ENCODE measurements at regions not wholly inside any gene's neighbourhood (a gene's known extent, or its start where the extent isn't known, plus 50 kb on each side); places are given as distances from the start of the nearest gene placed in this dataset.

DNA sequence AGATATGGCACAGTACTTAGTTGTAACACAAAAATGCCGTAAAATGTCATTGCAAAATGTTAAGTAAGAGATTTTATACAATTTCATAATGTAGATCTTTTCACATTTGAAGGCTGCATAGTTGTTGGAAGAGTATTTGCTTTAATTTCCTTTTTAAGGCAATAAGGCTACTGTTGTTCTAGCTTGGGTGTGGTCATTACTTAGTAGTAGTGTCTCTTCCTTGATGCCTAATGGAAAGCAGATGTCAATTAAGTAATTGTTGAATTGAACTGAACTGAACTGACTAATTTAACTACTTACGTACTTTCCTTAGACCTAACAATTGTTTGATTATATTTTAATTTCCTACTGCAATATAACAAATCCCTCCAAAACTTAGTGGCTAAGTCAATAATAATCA, 181.7 kb downstream of the FLRT2 start:
- no peak overlapping the region for H3K4me2 ChIP-seq (ENCODE audit: low read depth, low read length)
- H2AFZ ChIP-seq (ENCODE audit: low read length) = no peak overlapping the region
- H3K27ac ChIP-seq (ENCODE audit: low read length) = no peak overlapping the region
- H3K9ac ChIP-seq (ENCODE audit: low read length) = no peak overlapping the region
- H3K9me3 ChIP-seq (replicated peaks; ENCODE audit: insufficient read depth, low read length) = no peaks in the 10 kb centered on the region
- H3K36me3 ChIP-seq (replicated peaks; ENCODE audit: insufficient read depth, low read length) = no peaks in the 10 kb centered on the region
- H3F3A ChIP-seq (ENCODE audit: insufficient read depth, low read length) = no peaks in the 10 kb centered on the region
- H3K27me3 ChIP-seq (replicated peaks; ENCODE audit: insufficient read depth, low read length) = no peaks in the 10 kb centered on the region
- no peak overlapping the region for H3K4me3 ChIP-seq (ENCODE audit: low read length)
- TF ChIP-seq EZH2phosphoT487 (IDR thresholded peaks at IDR 0.05; ENCODE audit: low read length) = no peak
- TF ChIP-seq EZH2 (optimal IDR thresholded peaks at IDR 0.05; ENCODE audit: low read depth, low read length) = no peak
- TF ChIP-seq, protein P1, sequence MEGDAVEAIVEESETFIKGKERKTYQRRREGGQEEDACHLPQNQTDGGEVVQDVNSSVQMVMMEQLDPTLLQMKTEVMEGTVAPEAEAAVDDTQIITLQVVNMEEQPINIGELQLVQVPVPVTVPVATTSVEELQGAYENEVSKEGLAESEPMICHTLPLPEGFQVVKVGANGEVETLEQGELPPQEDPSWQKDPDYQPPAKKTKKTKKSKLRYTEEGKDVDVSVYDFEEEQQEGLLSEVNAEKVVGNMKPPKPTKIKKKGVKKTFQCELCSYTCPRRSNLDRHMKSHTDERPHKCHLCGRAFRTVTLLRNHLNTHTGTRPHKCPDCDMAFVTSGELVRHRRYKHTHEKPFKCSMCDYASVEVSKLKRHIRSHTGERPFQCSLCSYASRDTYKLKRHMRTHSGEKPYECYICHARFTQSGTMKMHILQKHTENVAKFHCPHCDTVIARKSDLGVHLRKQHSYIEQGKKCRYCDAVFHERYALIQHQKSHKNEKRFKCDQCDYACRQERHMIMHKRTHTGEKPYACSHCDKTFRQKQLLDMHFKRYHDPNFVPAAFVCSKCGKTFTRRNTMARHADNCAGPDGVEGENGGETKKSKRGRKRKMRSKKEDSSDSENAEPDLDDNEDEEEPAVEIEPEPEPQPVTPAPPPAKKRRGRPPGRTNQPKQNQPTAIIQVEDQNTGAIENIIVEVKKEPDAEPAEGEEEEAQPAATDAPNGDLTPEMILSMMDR (IDR thresholded peaks at IDR 0.05; ENCODE audit: low read length) = no peak
- no peaks in the 10 kb centered on the region for H4K20me1 ChIP-seq (ENCODE audit: insufficient read depth, low read length)
- no peaks in the 10 kb centered on the region for H3K4me1 ChIP-seq (ENCODE audit: low read length)
- DNase-seq = no peak
- H3K9me2 ChIP-seq (replicated peaks; ENCODE audit: insufficient read depth, low read length) = no peaks in the 10 kb centered on the region
- no peaks in the 10 kb centered on the region for H3K79me2 ChIP-seq (ENCODE audit: low read length)
